HG03354 (cell line): ENCODE measurements at regions not wholly inside any gene's neighbourhood (a gene's known extent, or its start where the extent isn't known, plus 50 kb on each side); places are given as distances from the start of the nearest gene placed in this dataset.

Experiments
- ATAC-seq: cut with Tn5 transposase; IDR thresholded peaks from one replicate; pipeline ENCODE4 v1.9.1; 2021; ENCODE audit warnings: mild to moderate bottlenecking; ENCODE audit not compliant: unreplicated experiment, poor library complexity, severe bottlenecking

DNA sequence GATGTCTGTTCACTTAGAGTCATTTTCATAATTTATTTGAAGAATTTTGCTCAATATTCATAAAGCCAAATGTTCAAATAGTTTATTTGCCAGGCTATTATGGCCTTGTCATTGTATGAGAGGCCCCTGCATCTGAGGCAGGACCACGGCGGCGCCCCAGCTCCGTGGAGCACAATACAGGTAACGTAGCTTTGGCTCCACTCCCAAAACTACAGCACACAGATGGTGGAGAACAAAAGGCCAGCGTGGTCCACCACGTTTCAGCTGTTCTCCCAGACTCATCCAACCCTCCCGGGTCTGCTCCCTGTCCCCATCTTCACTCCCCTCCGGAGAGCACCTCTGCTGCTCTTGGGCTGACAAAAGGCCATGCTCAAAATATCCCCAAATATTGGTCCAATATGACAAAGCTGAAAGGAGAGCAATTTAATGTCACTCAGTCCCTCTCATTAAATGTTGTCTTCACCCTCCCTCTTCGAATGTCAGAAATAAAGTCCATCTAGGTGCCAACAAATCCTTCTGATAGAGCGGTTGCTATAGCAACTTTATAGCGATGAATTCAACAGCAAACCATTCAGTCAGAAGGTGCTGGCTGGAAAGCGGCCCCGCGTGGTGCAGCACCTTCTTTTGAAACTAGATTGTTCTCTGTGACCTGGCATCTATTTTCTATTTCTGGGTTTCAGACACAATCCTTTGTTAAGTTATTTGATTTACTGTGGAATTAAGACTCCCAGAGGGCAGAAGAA lies 504.3 kb downstream of the ARHGEF28 start:
- no peak for ATAC-seq

DNA sequence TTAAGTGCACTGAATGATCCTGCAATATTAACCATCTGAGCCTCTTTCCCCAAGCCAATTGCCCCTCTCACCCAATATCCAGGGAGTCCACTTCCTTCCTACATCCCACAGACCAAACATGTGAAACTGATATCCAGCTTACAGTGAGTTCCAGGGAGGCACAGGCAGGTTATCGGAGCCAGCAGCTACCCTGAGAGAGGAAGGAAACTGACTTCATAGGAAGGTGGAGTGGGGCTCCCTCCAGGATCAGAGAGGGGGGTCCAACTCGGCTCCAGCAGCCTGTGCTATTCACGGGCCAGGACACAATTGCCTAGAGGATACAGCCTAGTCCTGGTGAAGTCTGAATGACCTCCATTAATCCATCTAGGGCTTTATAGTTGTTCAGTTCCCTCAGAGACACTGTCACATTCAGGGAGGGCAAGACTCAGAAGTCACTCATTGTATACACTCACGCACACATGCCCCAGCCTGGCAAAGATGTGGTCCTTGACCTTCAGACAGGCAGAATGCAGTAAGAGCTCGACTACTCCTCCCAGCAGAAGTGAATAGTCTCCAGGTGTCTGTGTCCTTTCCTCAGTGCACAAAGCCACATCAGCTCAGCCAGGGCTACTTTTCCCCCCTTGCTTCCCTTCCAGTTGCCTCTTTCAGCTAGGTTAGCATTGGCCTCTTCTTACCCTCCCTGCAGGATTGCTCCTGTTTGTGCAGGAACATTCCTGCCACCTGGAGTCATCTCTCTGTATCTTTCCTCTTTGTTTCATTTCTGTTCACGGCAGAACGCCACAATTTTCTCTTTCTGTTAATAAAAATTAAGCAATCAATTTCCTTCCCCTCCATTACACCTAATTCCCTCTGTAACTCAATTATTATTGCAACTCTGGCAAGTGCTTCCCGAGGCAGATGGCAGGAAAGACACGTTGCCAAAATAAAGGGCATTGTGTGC lies 501.7 kb downstream of the ARHGEF28 start:
- ATAC-seq, result no peak

DNA sequence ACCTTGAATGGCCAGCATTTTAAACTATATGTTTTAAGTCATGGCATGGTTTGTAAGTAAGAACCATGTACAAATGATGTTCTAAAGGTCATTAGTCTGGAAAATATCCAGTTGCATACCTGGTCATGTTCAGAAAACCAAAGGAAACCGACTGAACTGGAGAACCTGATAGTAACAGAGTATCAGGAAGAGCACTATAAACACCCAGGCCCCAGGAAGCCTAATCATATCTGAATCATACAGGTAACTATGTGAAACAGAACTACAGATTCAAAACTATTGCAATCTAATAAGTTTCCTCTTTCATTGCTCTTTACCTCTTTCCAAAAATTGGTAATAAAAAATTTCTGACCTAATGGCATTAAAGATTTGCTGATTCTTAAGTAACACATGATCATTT lies 500.3 kb downstream of the ARHGEF28 start:
- ATAC-seq, result no peak

DNA sequence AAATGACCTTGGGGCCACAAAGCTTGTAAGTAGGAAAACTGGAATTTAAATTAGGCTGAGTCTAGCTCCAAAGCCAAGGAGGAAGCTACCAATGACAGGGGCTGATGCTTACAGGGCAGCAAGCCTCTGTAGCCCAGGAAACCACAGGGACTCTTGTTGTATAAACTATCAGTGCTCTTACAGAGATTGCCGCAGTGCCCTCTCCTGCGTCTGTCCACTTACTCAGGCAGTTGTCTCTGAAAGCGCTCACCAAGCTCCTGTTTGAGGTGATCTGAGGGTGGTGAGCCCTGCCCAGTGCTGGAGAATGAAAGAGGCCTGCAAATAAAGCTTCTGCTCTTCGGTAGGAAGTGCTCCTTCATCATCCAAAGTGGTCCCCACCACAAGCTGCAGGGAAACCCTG lies 498.8 kb downstream of the ARHGEF28 start:
- no peak for ATAC-seq

DNA sequence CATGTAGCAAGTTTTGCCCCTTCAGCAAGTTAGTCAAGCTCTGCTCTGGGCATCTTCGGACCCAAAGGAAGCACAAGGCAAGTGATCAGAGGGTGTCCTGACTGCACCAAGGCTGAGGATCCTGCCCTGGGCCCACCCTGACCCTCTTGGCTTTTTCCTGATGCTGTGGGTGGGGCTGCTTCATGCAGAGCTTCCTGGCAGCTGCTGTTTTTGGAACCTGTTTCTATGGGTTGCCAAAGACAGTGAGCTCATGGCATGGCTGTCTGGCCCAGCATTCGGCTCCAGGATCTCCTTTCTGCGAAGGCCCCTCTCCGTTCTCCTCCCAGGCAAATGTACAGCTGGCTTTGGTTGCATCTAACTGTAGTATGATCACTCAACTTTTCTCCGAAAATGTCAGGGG lies 497.9 kb downstream of the ARHGEF28 start:
- ATAC-seq, result no peak

DNA sequence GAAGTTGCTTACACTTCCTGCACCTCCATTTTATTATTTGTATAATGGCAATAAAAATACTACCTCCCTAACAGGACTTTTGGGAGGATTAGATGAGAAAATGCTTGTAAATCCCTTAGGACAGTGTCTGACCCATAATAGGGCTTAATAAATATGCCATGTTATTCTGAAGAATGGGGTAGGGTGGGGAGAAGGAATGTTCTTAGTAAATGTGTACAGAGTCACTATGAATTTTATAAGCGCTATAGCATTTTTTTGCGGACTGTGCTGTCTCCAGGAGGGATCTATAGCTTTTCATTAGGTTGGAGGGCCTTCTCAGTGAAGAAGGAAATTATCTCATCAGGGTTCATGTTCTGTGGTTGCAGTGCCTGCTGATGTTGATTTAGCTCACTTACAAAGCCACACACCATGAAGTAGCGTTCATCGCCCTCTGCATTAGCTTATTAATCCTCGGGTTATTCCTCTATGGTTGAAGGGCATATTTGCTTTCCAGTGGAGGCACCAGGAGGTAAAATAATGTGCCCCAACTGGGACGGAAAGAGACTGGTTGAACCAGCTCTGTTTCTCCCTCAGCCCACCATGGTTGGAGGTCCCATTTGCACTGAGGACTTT lies 497.1 kb downstream of the ARHGEF28 start:
- no peak for ATAC-seq

DNA sequence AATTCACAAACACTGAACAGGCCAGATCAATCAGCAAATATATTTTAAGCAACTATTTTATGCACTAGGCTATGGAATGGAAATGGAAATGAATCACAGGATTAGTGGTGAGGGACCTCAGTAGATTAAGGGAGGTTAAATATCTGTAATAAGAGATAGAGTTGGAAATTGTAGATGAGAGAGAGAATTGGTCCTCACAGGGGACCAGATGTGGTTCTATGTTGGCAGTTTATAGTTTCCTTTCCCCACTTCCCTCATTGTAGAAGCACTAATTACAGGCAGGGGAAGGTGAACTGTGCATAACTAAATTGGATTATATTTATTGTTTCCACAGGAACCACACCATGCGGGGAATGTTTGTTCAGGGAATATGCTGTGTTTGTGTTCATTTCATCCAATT lies 496.2 kb downstream of the ARHGEF28 start:
- ATAC-seq, result no peak

DNA sequence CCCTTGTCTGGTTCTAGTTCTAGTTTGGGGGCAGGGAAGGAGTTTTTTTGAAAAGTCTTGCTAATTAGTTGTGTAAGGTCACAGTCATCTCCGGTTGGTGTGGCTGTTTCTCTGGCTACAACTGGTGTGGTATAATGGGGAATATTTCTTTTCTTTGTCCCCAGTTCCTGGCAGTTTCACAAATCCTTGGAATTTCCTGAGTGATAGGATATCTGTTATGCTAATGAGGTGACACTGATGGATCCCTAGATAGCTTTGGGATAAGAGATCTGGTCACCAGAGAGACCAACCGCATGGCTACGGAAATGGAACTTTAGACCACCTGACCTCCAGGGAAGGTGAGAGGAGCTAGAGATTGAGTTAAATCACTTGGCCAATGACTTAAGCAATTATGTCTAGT lies 494.6 kb downstream of the ARHGEF28 start:
- ATAC-seq, result no peak

DNA sequence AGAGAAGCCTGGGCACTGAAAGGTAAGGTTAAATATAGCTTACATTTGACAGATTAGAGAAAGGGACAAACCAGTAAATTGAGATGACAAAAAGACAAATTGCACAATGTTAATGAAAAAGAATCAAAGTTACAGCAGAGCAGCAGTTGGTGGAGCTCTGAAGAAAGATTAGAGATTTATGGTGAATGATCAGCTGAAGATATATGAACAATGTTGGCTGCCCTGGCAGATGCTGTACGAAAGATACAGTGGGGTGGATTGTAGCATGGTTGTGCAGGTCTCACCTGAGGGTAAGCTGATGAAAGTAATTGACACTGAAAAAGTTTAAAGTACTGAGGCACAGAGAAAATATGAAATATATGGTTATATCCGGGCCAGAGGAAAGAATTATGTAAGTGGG lies 492.1 kb downstream of the ARHGEF28 start:
- ATAC-seq, result no peak

DNA sequence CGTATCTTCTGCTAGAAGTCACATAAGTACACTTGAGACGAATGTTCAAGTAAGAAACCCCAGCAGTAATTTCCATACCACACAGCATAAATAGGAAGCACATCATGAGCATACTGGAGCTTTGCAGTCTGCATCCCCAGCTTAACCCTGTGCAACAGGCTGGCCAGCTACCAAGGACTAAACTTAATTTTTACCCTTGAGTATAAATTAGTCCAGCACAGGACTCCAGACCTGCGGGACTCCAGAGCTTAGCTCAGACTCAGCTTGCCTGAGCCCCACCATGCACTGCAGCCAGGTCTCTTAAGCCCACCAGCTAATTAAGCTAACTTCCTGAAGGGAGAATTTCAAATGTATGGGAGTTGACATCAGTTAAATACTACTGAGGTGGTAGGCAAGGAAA lies 491.0 kb downstream of the ARHGEF28 start:
- no peak for ATAC-seq

DNA sequence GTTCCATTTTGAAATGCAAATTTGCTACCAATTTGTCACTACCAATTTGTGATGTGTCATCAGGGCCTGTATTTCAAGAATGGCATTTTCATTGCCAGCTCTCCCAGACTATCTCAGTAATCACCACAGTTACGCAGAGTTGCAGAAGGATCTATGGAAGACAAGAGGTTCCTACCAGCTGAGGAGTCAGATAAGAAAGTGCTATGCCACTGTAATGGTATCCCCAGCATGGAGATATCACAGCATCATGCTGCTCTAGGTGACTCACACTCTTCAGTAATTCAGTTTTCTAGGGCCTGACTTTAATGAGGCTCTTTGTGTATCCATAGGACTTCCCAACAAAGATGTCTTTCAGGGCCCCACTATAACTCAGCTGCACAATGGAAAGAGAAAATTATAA lies 490.3 kb downstream of the ARHGEF28 start:
- no peak for ATAC-seq

DNA sequence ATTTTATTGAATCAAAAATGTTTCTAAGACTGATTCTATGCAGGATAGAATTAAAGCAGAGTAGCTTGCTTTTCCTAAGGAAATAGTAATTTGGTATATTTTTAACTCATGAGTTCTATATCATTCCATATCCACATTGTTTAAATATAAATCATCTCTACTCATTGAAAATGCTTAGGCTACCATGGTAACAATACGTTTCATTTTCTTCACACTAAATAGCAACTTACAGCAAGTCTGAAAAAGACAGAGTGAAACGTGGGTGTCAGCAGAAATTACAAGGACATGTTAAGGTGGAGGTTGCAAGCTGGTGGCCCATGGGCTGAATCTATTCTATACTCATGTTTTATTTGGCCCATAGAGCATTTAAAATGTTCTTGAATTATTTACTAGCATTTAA lies 487.9 kb downstream of the ARHGEF28 start:
- no peak for ATAC-seq

DNA sequence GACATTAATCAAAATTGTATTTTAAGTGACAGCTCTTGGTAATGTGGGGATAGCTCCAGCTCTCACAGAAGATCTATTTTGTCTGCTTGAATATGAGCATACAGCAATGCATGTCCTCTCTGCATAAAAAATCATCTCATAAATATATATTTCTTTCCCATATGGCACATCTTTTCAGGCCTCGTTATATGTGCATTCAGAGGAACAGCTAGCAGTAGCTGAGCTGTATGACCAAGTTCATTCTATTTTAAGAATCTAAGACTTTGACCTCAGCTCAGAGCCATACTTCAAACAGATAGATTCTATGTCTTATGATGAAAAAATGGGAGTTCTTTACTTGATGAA lies 487.2 kb downstream of the ARHGEF28 start:
- ATAC-seq, result no peak

DNA sequence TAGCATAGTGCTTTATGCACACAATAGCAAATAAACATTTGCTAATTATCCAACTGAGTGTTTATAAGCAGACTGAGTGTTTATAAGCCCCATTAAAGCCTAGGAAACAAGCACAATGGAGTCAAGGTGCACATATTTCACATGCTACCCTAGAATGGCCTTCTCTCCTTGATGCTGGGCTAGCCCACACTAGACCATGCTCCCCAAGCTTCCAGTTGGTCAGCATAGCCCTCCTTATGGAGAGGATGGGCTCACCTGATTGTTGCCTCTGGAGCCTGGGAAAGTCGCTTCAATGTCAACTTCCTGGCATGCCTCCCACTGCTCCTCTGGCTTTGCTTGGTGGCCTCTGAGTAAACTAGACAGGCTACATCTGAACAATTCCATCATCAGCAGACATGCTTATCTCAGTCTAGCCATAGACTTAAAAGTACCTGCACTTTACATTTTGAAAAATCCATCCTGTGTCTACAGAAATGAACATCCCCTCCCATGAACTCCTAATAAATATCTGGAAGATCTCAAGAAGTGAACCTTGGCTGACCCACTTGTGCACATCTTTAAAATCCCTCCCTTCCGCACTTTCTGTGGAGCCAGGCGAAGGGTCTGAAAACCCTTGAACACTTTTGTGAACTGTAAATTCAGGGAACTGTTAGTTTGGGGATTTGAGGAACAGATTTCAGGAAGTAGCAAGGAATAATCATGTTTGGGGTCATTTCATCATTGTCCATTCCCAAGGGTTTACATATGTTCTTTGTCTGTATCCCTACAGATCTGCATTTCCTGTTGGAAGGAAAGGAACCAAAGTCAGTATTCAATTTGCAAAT lies 486.6 kb downstream of the ARHGEF28 start:
- no peak for ATAC-seq

DNA sequence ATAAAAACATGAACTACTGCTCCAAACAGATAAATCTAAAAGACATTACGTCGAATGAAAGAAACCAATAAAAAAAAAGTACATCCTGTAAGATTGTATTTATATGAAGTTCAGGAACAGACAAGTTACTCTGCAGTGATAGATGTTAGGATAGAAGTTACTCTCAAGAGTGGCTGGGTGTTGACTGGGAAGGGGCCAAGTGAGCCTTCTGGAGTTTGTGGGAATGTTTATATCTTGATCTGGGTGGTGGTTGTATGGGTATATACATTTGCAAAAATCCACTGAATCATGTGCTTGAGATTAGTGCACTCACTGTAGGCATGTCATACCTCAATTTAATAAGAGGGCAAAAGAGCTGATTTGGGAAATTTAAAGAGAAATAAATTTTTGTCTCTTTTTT lies 485.8 kb downstream of the ARHGEF28 start:
- no peak for ATAC-seq

DNA sequence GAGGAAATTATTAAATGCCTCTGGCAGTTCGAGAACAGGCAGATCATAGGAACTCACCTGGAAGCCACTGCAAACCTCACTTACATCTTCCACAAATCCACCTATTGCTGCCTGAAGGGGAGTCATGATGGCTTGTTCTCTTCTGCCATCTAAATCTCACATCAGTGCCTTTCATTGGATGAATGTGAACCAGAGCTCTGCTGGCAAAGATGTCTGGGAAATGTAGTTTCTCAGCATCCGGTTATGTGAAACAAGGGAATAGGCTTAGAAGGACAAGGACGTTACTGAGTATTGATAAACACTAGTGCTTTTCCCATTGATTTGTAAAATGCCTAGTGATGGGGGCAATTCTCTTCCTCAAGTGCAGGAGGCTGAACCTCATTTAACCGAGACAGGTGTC lies 483.3 kb downstream of the ARHGEF28 start:
- no peak for ATAC-seq

DNA sequence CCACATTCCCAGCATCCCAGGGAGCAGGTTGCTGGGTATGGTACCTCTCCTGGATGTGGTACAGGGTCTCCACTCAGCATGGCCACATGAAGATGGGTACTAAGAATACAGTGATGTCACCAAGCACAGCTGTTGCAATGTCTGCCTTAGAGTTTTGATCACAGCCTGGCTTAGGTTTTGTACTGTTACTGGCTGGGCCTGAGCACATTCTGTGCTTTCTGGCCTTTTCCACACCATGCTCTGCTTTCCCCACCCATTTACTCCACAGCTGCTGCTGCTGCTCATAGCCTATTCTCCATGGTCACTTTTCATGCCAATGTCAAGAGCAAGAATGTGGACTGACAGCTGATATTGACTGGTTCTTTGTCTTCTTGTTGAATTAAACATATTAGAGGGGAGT lies 481.9 kb downstream of the ARHGEF28 start:
- no peak for ATAC-seq

DNA sequence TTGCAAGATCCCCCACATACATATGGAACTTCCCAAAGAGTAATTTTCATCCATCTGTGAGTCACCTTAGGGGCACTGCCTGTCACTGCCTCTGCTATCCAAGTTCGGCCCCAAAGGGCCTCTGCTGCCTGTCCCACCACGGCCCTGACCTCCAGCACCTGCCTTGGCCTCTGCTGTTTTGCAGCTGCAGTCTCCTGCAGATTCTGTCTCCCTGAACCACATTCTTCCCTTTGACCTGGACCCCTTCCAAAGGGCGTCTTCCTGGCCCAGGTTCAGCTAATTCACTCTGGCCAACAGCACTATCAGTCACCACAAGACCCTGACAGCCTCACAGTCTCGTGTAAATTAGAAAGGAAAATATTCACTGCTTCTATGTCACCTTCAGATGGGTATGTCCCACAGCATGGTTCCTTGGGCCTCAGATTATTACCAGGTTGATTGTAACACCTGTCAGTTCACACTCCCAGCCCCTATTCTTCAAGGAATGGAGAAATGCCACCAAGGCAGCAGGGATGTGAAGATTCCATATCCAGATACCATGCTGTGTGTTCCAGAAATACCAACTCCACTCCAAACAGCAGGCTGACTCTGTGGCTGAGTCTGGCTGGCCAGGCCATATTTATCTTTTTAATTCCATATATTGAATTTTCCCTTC lies 479.3 kb downstream of the ARHGEF28 start:
- ATAC-seq, result no peak
